ENCODE measurements at regions not wholly inside any gene's neighbourhood (a gene's known extent, or its start where the extent isn't known, plus 50 kb on each side); places are given as distances from the start of the nearest gene placed in this dataset.

- H3K27ac ChIP-seq (ENCODE audit: low read length), result no peak overlapping the region
- no peaks in the 10 kb centered on the region for H3K9me3 ChIP-seq (ENCODE audit: control insufficient read depth, low read depth, low read length)
- H3K4me3 ChIP-seq (ENCODE audit: low read length), result no peak overlapping the region
- H3K27me3 ChIP-seq (ENCODE audit: control insufficient read depth, insufficient read depth, low read length), result no peaks in the 10 kb centered on the region
- peaks cover 4% of the 10 kb centered on the region for H3K4me1 ChIP-seq (ENCODE audit: control insufficient read depth, low read depth, low read length)
- no peaks in the 10 kb centered on the region for H3K36me3 ChIP-seq (ENCODE audit: control insufficient read depth, low read depth, low read length)
- no peak overlapping the region for H3K9ac ChIP-seq (ENCODE audit: low read length)
Observed at GRCh38 chr10:36650274-36650673, 475.1 kb upstream of the ANKRD30A start.

- no peak overlapping the region for H3K9ac ChIP-seq (ENCODE audit: low read length)
- H3K27ac ChIP-seq (ENCODE audit: low read length), result no peak overlapping the region
- no peaks in the 10 kb centered on the region for H3K9me3 ChIP-seq (ENCODE audit: control insufficient read depth, low read depth, low read length)
- no peak overlapping the region for H3K4me3 ChIP-seq (ENCODE audit: low read length)
- H3K4me1 ChIP-seq (ENCODE audit: control insufficient read depth, low read depth, low read length), result peaks cover 4% of the 10 kb centered on the region
- H3K27me3 ChIP-seq (ENCODE audit: control insufficient read depth, insufficient read depth, low read length), result no peaks in the 10 kb centered on the region
- H3K36me3 ChIP-seq (ENCODE audit: control insufficient read depth, low read depth, low read length), result no peaks in the 10 kb centered on the region
Observed at GRCh38 chr10:36647540-36647939, 477.9 kb upstream of the ANKRD30A start.

GRCh38 chr10:36640626-36641025, 484.8 kb upstream of the ANKRD30A start:
- H3K36me3 ChIP-seq (ENCODE audit: control insufficient read depth, low read depth, low read length), result no peaks in the 10 kb centered on the region
- no peak overlapping the region for H3K27ac ChIP-seq (ENCODE audit: low read length)
- H3K9ac ChIP-seq (ENCODE audit: low read length), result no peak overlapping the region
- no peak overlapping the region for H3K4me3 ChIP-seq (ENCODE audit: low read length)
- H3K9me3 ChIP-seq (ENCODE audit: control insufficient read depth, low read depth, low read length), result no peaks in the 10 kb centered on the region
- no peaks in the 10 kb centered on the region for H3K27me3 ChIP-seq (ENCODE audit: control insufficient read depth, insufficient read depth, low read length)
- H3K4me1 ChIP-seq (ENCODE audit: control insufficient read depth, low read depth, low read length), result no peaks in the 10 kb centered on the region

- no peak overlapping the region for H3K9ac ChIP-seq (ENCODE audit: low read length)
- H3K27me3 ChIP-seq (ENCODE audit: control insufficient read depth, insufficient read depth, low read length), result no peaks in the 10 kb centered on the region
- H3K4me3 ChIP-seq (ENCODE audit: low read length), result no peak overlapping the region
- no peaks in the 10 kb centered on the region for H3K9me3 ChIP-seq (ENCODE audit: control insufficient read depth, low read depth, low read length)
- H3K4me1 ChIP-seq (ENCODE audit: control insufficient read depth, low read depth, low read length), result no peaks in the 10 kb centered on the region
- H3K27ac ChIP-seq (ENCODE audit: low read length), result no peak overlapping the region
- no peaks in the 10 kb centered on the region for H3K36me3 ChIP-seq (ENCODE audit: control insufficient read depth, low read depth, low read length)
Observed at GRCh38 chr10:36638462-36639155, 486.8 kb upstream of the ANKRD30A start.

GRCh38 chr10:36636879-36637278, 488.5 kb upstream of the ANKRD30A start:
- H3K4me1 ChIP-seq (ENCODE audit: control insufficient read depth, low read depth, low read length), result no peaks in the 10 kb centered on the region
- H3K36me3 ChIP-seq (ENCODE audit: control insufficient read depth, low read depth, low read length), result no peaks in the 10 kb centered on the region
- no peaks in the 10 kb centered on the region for H3K27me3 ChIP-seq (ENCODE audit: control insufficient read depth, insufficient read depth, low read length)
- no peak overlapping the region for H3K4me3 ChIP-seq (ENCODE audit: low read length)
- H3K9me3 ChIP-seq (ENCODE audit: control insufficient read depth, low read depth, low read length), result no peaks in the 10 kb centered on the region
- no peak overlapping the region for H3K9ac ChIP-seq (ENCODE audit: low read length)
- H3K27ac ChIP-seq (ENCODE audit: low read length), result no peak overlapping the region

- Histone ChIP-seq H3K27ac (ENCODE audit: low read length) (no peak overlapping the region), H3K27me3 (ENCODE audit: control insufficient read depth, insufficient read depth, low read length) (no peaks in the 10 kb centered on the region)
Observed at GRCh38 chr10:36636285-36636839, 489.0 kb upstream of the ANKRD30A start.

GRCh38 chr10:36634916-36635315, 490.5 kb upstream of the ANKRD30A start:
- H3K9ac ChIP-seq (ENCODE audit: low read length), result no peak overlapping the region
- H3K27me3 ChIP-seq (ENCODE audit: control insufficient read depth, insufficient read depth, low read length), result no peaks in the 10 kb centered on the region
- H3K36me3 ChIP-seq (ENCODE audit: control insufficient read depth, low read depth, low read length), result no peaks in the 10 kb centered on the region
- H3K9me3 ChIP-seq (ENCODE audit: control insufficient read depth, low read depth, low read length), result no peaks in the 10 kb centered on the region
- H3K4me1 ChIP-seq (ENCODE audit: control insufficient read depth, low read depth, low read length), result no peaks in the 10 kb centered on the region
- H3K27ac ChIP-seq (ENCODE audit: low read length), result no peak overlapping the region
- no peak overlapping the region for H3K4me3 ChIP-seq (ENCODE audit: low read length)

More at GRCh38 chr10:36636285-36636839, 489.0 kb upstream of the ANKRD30A start:
- Histone ChIP-seq H3K9ac (ENCODE audit: low read length) (no peak overlapping the region), H3K4me1 (ENCODE audit: control insufficient read depth, low read depth, low read length) (no peaks in the 10 kb centered on the region), H3K36me3 (ENCODE audit: control insufficient read depth, low read depth, low read length) (no peaks in the 10 kb centered on the region), H3K4me3 (ENCODE audit: low read length) (no peak overlapping the region), H3K9me3 (ENCODE audit: control insufficient read depth, low read depth, low read length) (no peaks in the 10 kb centered on the region)

- no peak overlapping the region for H3K27ac ChIP-seq (ENCODE audit: low read length)
Observed at GRCh38 chr10:36630267-36630666, 495.1 kb upstream of the ANKRD30A start.

GRCh38 chr10:36629476-36629875, 495.9 kb upstream of the ANKRD30A start:
- no peaks in the 10 kb centered on the region for H3K27me3 ChIP-seq (ENCODE audit: control insufficient read depth, insufficient read depth, low read length)
- no peaks in the 10 kb centered on the region for H3K4me1 ChIP-seq (ENCODE audit: control insufficient read depth, low read depth, low read length)
- H3K4me3 ChIP-seq (ENCODE audit: low read length), result no peak overlapping the region
- H3K9me3 ChIP-seq (ENCODE audit: control insufficient read depth, low read depth, low read length), result no peaks in the 10 kb centered on the region
- no peak overlapping the region for H3K9ac ChIP-seq (ENCODE audit: low read length)
- H3K27ac ChIP-seq (ENCODE audit: low read length), result no peak overlapping the region
- no peaks in the 10 kb centered on the region for H3K36me3 ChIP-seq (ENCODE audit: control insufficient read depth, low read depth, low read length)

More at GRCh38 chr10:36630267-36630666, 495.1 kb upstream of the ANKRD30A start:
- Histone ChIP-seq H3K4me3 (ENCODE audit: low read length) (no peak overlapping the region), H3K4me1 (ENCODE audit: control insufficient read depth, low read depth, low read length) (no peaks in the 10 kb centered on the region), H3K9me3 (ENCODE audit: control insufficient read depth, low read depth, low read length) (no peaks in the 10 kb centered on the region), H3K9ac (ENCODE audit: low read length) (no peak overlapping the region), H3K27me3 (ENCODE audit: control insufficient read depth, insufficient read depth, low read length) (no peaks in the 10 kb centered on the region), H3K36me3 (ENCODE audit: control insufficient read depth, low read depth, low read length) (no peaks in the 10 kb centered on the region)

GRCh38 chr10:36624551-36625100, 500.8 kb upstream of the ANKRD30A start:
- H3K36me3 ChIP-seq (ENCODE audit: control insufficient read depth, low read depth, low read length), result no peaks in the 10 kb centered on the region
- H3K9me3 ChIP-seq (ENCODE audit: control insufficient read depth, low read depth, low read length), result no peaks in the 10 kb centered on the region
- no peaks in the 10 kb centered on the region for H3K4me1 ChIP-seq (ENCODE audit: control insufficient read depth, low read depth, low read length)
- no peak overlapping the region for H3K9ac ChIP-seq (ENCODE audit: low read length)
- H3K4me3 ChIP-seq (ENCODE audit: low read length), result no peak overlapping the region
- H3K27me3 ChIP-seq (ENCODE audit: control insufficient read depth, insufficient read depth, low read length), result no peaks in the 10 kb centered on the region
- no peak overlapping the region for H3K27ac ChIP-seq (ENCODE audit: low read length)

GRCh38 chr10:36621346-36621745, 504.1 kb upstream of the ANKRD30A start:
- H3K36me3 ChIP-seq (ENCODE audit: control insufficient read depth, low read depth, low read length), result no peaks in the 10 kb centered on the region
- no peaks in the 10 kb centered on the region for H3K4me1 ChIP-seq (ENCODE audit: control insufficient read depth, low read depth, low read length)
- H3K9me3 ChIP-seq (ENCODE audit: control insufficient read depth, low read depth, low read length), result no peaks in the 10 kb centered on the region
- no peak overlapping the region for H3K9ac ChIP-seq (ENCODE audit: low read length)
- no peaks in the 10 kb centered on the region for H3K27me3 ChIP-seq (ENCODE audit: control insufficient read depth, insufficient read depth, low read length)
- no peak overlapping the region for H3K4me3 ChIP-seq (ENCODE audit: low read length)
- H3K27ac ChIP-seq (ENCODE audit: low read length), result no peak overlapping the region

- H3K27me3 ChIP-seq (ENCODE audit: control insufficient read depth, insufficient read depth, low read length), result no peaks in the 10 kb centered on the region
- H3K27ac ChIP-seq (ENCODE audit: low read length), result no peak overlapping the region
- no peak overlapping the region for H3K4me3 ChIP-seq (ENCODE audit: low read length)
- peaks cover 4% of the 10 kb centered on the region for H3K4me1 ChIP-seq (ENCODE audit: control insufficient read depth, low read depth, low read length)
- H3K9ac ChIP-seq (ENCODE audit: low read length), result no peak overlapping the region
- H3K9me3 ChIP-seq (ENCODE audit: control insufficient read depth, low read depth, low read length), result no peaks in the 10 kb centered on the region
- H3K36me3 ChIP-seq (ENCODE audit: control insufficient read depth, low read depth, low read length), result no peaks in the 10 kb centered on the region
Observed at GRCh38 chr10:36612436-36612835, 513.0 kb upstream of the ANKRD30A start.
